Keratinocyte (primary cell): ENCODE measurements at regions not wholly inside any gene's neighbourhood (a gene's known extent, or its start where the extent isn't known, plus 50 kb on each side); places are given as distances from the start of the nearest gene placed in this dataset.
"Not testable (repeated sequence)": the region's sequence is repeated elsewhere in the genome, so short reads cannot be mapped to it uniquely, and the experiment has no call there.

Source experiments
- DNase-seq: peaks from one replicate; pipeline ENCODE4 v3.0.0-alpha.2; 2011; ENCODE audit warnings: low read depth, missing footprints, low spot score
- FAIRE-seq: peaks from 2 replicates; lab custom pipeline; 2011; peaks lifted over from hg19 to GRCh38; lab: Jason Lieb, UNC
- H2AFZ ChIP-seq: 2 replicates; pipeline ENCODE4 v1.6.0; 2012; ENCODE audit warnings: low read length, control low read depth, inconsistent platforms; ENCODE audit not compliant: control insufficient read depth
- H3K27ac ChIP-seq: 2 replicates; pipeline ENCODE4 v1.5.1; 2011; ENCODE audit warnings: low read length; ENCODE audit not compliant: control insufficient read depth, insufficient read depth
- H3K27me3 ChIP-seq: 3 replicates; pipeline ENCODE4 v1.6.0; 2011; ENCODE audit warnings: low read length; ENCODE audit not compliant: control insufficient read depth, insufficient read depth; ENCODE audit errors: extremely low read depth
- H3K36me3 ChIP-seq, 2 experiments: 2 replicates in 1 of 2; 3 replicates in 1 of 2; pipeline ENCODE4 v1.5.1; 2011; ENCODE audit warnings: low read length in 2 of 2, mild to moderate bottlenecking in 1 of 2; ENCODE audit not compliant: control insufficient read depth in 2 of 2, insufficient read depth in 2 of 2; ENCODE audit errors: extremely low read depth in 1 of 2
- H3K4me1 ChIP-seq: 3 replicates; pipeline ENCODE4 v1.5.1; 2011; ENCODE audit warnings: low read length; ENCODE audit not compliant: control insufficient read depth, insufficient read depth; ENCODE audit errors: extremely low read depth
- H3K4me2 ChIP-seq: 3 replicates; pipeline ENCODE4 v1.6.0; 2011; ENCODE audit warnings: low read depth, low read length; ENCODE audit not compliant: control insufficient read depth, insufficient read depth; ENCODE audit errors: extremely low read depth
- H3K4me3 ChIP-seq, 3 experiments: fragments of 200-600 bp in 1 of 3; sonication (generic) in 1 of 3; 2 replicates in 2 of 3; 3 replicates in 1 of 3; pipeline ENCODE4 v1.5.1; 2011 to 2016; ENCODE audit warnings: low read length in 3 of 3, mild to moderate bottlenecking in 3 of 3, control low read depth in 2 of 3, inconsistent platforms in 1 of 3, low read depth in 1 of 3, mixed read lengths in 1 of 3, mixed run types in 1 of 3, moderate library complexity in 1 of 3; ENCODE audit not compliant: control insufficient read depth in 2 of 3, insufficient read depth in 2 of 3; ENCODE audit errors: extremely low read depth in 1 of 3
- H3K79me2 ChIP-seq: 2 replicates; pipeline ENCODE4 v1.6.0; 2012; ENCODE audit warnings: low read length; ENCODE audit not compliant: control insufficient read depth, insufficient read depth
- H3K9ac ChIP-seq: 3 replicates; pipeline ENCODE4 v1.6.0; 2011; ENCODE audit warnings: low read length; ENCODE audit not compliant: control insufficient read depth, insufficient read depth; ENCODE audit errors: extremely low read depth
- H3K9me1 ChIP-seq: 3 replicates; pipeline ENCODE4 v1.6.0; 2011; ENCODE audit warnings: low read length; ENCODE audit not compliant: control insufficient read depth, insufficient read depth; ENCODE audit errors: extremely low read depth
- H3K9me3 ChIP-seq: 2 replicates; pipeline ENCODE4 v1.5.1; 2012; ENCODE audit warnings: low read depth, low read length; ENCODE audit not compliant: control insufficient read depth
- H4K20me1 ChIP-seq: 3 replicates; pipeline ENCODE4 v1.6.0; 2011; ENCODE audit warnings: low read length; ENCODE audit not compliant: control insufficient read depth, insufficient read depth; ENCODE audit errors: extremely low read depth
- EZH2 ChIP-seq: IDR thresholded peaks from one replicate; pipeline ENCODE4 v1.6.1; 2012; ENCODE audit warnings: inconsistent platforms, mild to moderate bottlenecking, low read length, moderate library complexity
- dilution Hi-C: fragments of 300-500 bp; cut with MboI; formaldehyde crosslinking; loops from one replicate; pipeline ENCODE4 v1.7.0; 2020; ENCODE audit warnings: low sequenced_read_pairs; ENCODE audit not compliant: extremely low pct_ligation_motif_present
- TF ChIP-seq, protein P1 (sequence below), 3 experiments: IDR thresholded peaks in 1 of 3; conservative IDR thresholded peaks in 1 of 3; optimal IDR thresholded peaks in 1 of 3; 2 replicates in 2 of 3; 3 replicates in 1 of 3; pipeline versions ENCODE3 to v1.5.1; 2011; ENCODE audit warnings: low read length in 3 of 3, mild to moderate bottlenecking in 3 of 3, moderate library complexity in 2 of 3, control low read depth in 1 of 3, inconsistent platforms in 1 of 3; ENCODE audit not compliant: insufficient read depth in 2 of 3; ENCODE audit errors: extremely low read depth in 1 of 3

DNA sequence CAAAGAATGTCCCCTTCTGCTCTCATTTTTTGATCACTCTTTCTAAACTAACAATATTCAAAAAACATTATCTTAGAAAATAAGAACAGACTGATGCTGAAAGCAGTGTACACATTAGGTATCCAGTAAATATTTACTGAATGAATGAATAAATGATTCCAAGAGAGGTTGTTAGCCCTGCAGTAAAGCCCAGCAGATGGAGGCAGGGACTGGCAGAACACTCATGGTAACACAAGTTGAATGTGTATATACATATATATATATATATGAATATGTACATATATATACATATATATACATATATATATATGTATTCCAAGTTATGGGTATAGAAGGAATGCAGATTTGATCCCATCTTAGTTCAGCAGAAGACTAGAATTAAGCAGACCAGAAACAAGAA is 546.3 kb downstream of the RAB38 start:
- Histone ChIP-seq H3K4me2 (no peak overlapping the region), H3K79me2 (no peaks in the 10 kb centered on the region), H3K36me3 (no peaks in the 10 kb centered on the region), H3K9me3 (no peaks in the 10 kb centered on the region), H3K9me1 (no peaks in the 10 kb centered on the region), H3K4me1 (no peaks in the 10 kb centered on the region), H4K20me1 (no peaks in the 10 kb centered on the region), H2AFZ (no peak overlapping the region), H3K27ac (no peak overlapping the region), H3K4me3 (no peak overlapping the region), H3K27me3 (no peaks in the 10 kb centered on the region), H3K9ac (no peak overlapping the region)
- no peak for TF ChIP-seq EZH2
- TF ChIP-seq, protein P1, sequence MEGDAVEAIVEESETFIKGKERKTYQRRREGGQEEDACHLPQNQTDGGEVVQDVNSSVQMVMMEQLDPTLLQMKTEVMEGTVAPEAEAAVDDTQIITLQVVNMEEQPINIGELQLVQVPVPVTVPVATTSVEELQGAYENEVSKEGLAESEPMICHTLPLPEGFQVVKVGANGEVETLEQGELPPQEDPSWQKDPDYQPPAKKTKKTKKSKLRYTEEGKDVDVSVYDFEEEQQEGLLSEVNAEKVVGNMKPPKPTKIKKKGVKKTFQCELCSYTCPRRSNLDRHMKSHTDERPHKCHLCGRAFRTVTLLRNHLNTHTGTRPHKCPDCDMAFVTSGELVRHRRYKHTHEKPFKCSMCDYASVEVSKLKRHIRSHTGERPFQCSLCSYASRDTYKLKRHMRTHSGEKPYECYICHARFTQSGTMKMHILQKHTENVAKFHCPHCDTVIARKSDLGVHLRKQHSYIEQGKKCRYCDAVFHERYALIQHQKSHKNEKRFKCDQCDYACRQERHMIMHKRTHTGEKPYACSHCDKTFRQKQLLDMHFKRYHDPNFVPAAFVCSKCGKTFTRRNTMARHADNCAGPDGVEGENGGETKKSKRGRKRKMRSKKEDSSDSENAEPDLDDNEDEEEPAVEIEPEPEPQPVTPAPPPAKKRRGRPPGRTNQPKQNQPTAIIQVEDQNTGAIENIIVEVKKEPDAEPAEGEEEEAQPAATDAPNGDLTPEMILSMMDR (optimal IDR thresholded peaks at IDR 0.05 in 1 of 3, IDR thresholded peaks at IDR 0.05 in 1 of 3, conservative IDR thresholded peaks at IDR 0.05 in 1 of 3; ENCODE audit: extremely low read depth in 1 of 3, insufficient read depth in 2 of 3, low read length in 3 of 3), result no peak
- DNase-seq (no peak), FAIRE-seq (no peak)
- dilution Hi-C loops, result no loop called here

DNA sequence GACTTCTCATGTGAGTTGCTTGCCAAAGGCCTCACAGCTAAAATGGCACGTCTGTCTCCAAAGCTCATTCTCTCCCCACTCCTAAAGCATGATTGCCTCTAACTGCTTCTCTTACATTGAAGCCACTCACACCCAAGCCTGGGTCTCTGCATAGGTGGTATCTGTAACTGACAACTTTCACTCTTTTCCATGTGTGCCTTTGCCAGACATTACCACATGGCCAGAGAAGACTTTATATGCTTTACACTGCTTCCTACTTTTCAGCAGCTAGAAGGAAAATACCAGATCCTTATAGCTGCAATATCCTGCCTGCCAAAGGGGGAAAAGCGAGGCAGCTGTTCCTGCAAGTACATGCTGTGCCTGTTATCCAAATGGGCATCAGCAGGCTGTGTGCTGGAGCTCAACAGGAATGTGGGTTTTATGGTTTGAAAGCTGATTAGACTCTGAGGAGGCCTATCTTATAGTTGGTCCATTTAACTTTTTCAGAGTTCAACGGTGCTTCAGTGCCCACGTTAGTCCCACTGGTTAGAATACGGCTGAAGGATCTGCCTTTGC is 547.1 kb downstream of the RAB38 start:
- no peaks in the 10 kb centered on the region for H3K9me3 ChIP-seq
- no peak overlapping the region for H3K4me3 ChIP-seq
- H3K79me2 ChIP-seq, result no peaks in the 10 kb centered on the region
- H3K27ac ChIP-seq, result no peak overlapping the region
- dilution Hi-C loops, result no loop called here
- no peaks in the 10 kb centered on the region for H3K36me3 ChIP-seq
- H3K9me1 ChIP-seq, result no peaks in the 10 kb centered on the region
- no peak for DNase-seq
- no peaks in the 10 kb centered on the region for H3K4me1 ChIP-seq
- no peak for FAIRE-seq
- TF ChIP-seq EZH2, result no peak
- TF ChIP-seq, protein P1 (optimal IDR thresholded peaks at IDR 0.05 in 1 of 3, IDR thresholded peaks at IDR 0.05 in 1 of 3, conservative IDR thresholded peaks at IDR 0.05 in 1 of 3; ENCODE audit: extremely low read depth in 1 of 3, insufficient read depth in 2 of 3, low read length in 3 of 3), result no peak
- no peaks in the 10 kb centered on the region for H3K27me3 ChIP-seq
- H4K20me1 ChIP-seq, result no peaks in the 10 kb centered on the region
- no peak overlapping the region for H2AFZ ChIP-seq
- H3K9ac ChIP-seq, result no peak overlapping the region
- no peak overlapping the region for H3K4me2 ChIP-seq

DNA sequence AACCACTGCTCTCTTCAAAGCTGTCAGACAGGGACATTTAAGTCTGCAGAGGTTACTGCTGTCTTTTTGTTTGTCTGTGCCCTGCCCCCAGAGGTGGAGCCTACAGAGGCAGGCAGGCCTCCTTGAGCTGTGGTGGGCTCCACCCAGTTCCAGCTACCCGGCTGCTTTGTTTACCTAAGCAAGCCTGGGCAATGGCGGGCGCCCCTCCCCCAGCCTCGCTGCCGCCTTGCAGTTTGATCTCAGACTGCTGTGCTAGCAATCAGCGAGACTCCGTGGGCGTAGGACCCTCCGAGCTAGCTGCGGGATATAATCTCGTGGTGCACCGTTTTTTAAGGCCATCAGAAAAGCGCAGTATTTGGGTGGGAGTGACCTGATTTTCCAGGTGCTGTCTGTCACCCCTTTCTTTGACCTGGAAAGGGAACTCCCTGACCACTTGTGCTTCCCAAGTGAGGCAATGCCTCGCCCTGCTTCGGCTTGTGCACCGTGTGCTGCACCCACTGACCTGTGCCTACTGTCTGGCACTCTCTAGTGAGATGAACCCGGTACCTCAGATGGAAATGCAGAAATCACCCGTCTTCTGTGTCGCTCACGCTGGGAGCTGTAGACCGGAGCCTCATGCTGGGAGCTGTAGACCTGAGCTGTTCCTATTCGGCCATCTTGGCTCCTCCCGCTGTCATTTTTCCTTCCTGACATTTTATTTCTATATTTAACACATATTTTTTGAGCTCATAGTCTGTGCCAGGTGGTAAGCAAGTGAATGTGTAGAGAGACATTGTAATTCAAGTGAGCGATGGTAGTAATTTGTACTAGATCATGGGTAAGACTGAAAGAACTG is 551.5 kb downstream of the RAB38 start:
- FAIRE-seq, H3K36me3 ChIP-seq, H3K27me3 ChIP-seq, DNase-seq, H3K4me1 ChIP-seq, dilution Hi-C loops, H3K27ac ChIP-seq, H2AFZ ChIP-seq, H3K9me3 ChIP-seq, H3K9ac ChIP-seq, H3K4me2 ChIP-seq, H3K79me2 ChIP-seq, H3K9me1 ChIP-seq, H4K20me1 ChIP-seq, H3K4me3 ChIP-seq: not testable (repeated sequence)
